NT2/D1 (cell line): ENCODE measurements at regions not wholly inside any gene's neighbourhood (a gene's known extent, or its start where the extent isn't known, plus 50 kb on each side); places are given as distances from the start of the nearest gene placed in this dataset.

ENCODE experiments used
- SUZ12 ChIP-seq: IDR thresholded peaks from 2 replicates; pipeline ENCODE4 v1.6.1; 2011; ENCODE audit not compliant: insufficient read length, insufficient read depth; ENCODE audit errors: extremely low read depth
- YY1 ChIP-seq: IDR thresholded peaks from 2 replicates; pipeline ENCODE4 v1.6.1; 2011; ENCODE audit not compliant: insufficient read length, insufficient read depth
- ZNF274 ChIP-seq: IDR thresholded peaks from 2 replicates; pipeline ENCODE4 v1.6.1; 2011; ENCODE audit warnings: mild to moderate bottlenecking, low read depth, low read length

- TF ChIP-seq YY1 (no peak), SUZ12 (no peak), ZNF274 (no peak)
Measured at GRCh38 chr7:114133717-114134116, 214.9 kb upstream of the PPP1R3A start.
